ENCODE measurements at regions not wholly inside any gene's neighbourhood (a gene's known extent, or its start where the extent isn't known, plus 50 kb on each side); places are given as distances from the start of the nearest gene placed in this dataset.
"Not testable (repeated sequence)": the region's sequence is repeated elsewhere in the genome, so short reads cannot be mapped to it uniquely, and the experiment has no call there.

GRCh38 chr3:30305021-30305420 is 301.4 kb upstream of the TGFBR2 start:
- DNase-seq: no peak

GRCh38 chr3:30306896-30307295 is 299.5 kb upstream of the TGFBR2 start:
- no peak for DNase-seq

- no peak for DNase-seq
Observed at GRCh38 chr3:30307372-30307950, 298.9 kb upstream of the TGFBR2 start.

- no peak for DNase-seq
Observed at GRCh38 chr3:30308131-30308530, 298.3 kb upstream of the TGFBR2 start.

GRCh38 chr3:30309961-30310954 is 296.1 kb upstream of the TGFBR2 start:
- DNase-seq: no peak

- DNase-seq: no peak
Observed at GRCh38 chr3:30311781-30312180, 294.6 kb upstream of the TGFBR2 start.

GRCh38 chr3:30313840-30314239 is 292.6 kb upstream of the TGFBR2 start:
- no peak for DNase-seq

GRCh38 chr3:30314757-30315325 is 291.6 kb upstream of the TGFBR2 start:
- DNase-seq: no peak

- DNase-seq: no peak
Observed at GRCh38 chr3:30315447-30315846, 291.0 kb upstream of the TGFBR2 start.

- no peak for DNase-seq
Observed at GRCh38 chr3:30317561-30317960, 288.8 kb upstream of the TGFBR2 start.

GRCh38 chr3:30318110-30318509 is 288.3 kb upstream of the TGFBR2 start:
- DNase-seq: no peak

- no peak for DNase-seq
Observed at GRCh38 chr3:30319713-30320112, 286.7 kb upstream of the TGFBR2 start.

- no peak for DNase-seq
Observed at GRCh38 chr3:30320392-30320791, 286.0 kb upstream of the TGFBR2 start.

- DNase-seq: no peak
Observed at GRCh38 chr3:30321065-30321464, 285.3 kb upstream of the TGFBR2 start.

GRCh38 chr3:30323649-30324048 is 282.8 kb upstream of the TGFBR2 start:
- not testable (repeated sequence) for DNase-seq

- DNase-seq: no peak
Observed at GRCh38 chr3:30324587-30324986, 281.8 kb upstream of the TGFBR2 start.

- DNase-seq: not testable (repeated sequence)
Observed at GRCh38 chr3:30327976-30328375, 278.4 kb upstream of the TGFBR2 start.

GRCh38 chr3:30328935-30329334 is 277.5 kb upstream of the TGFBR2 start:
- not testable (repeated sequence) for DNase-seq

GRCh38 chr3:30331519-30331918 is 274.9 kb upstream of the TGFBR2 start:
- no peak for DNase-seq

- no peak for DNase-seq
Observed at GRCh38 chr3:30332196-30333021, 274.0 kb upstream of the TGFBR2 start.

GRCh38 chr3:30333143-30333542 is 273.3 kb upstream of the TGFBR2 start:
- DNase-seq: no peak

GRCh38 chr3:30333903-30334302 is 272.5 kb upstream of the TGFBR2 start:
- DNase-seq: no peak

GRCh38 chr3:30340500-30340899 is 265.9 kb upstream of the TGFBR2 start:
- no peak for DNase-seq
